HG03469 (cell line): ENCODE measurements at regions not wholly inside any gene's neighbourhood (a gene's known extent, or its start where the extent isn't known, plus 50 kb on each side); places are given as distances from the start of the nearest gene placed in this dataset.
"Not testable (repeated sequence)": the region's sequence is repeated elsewhere in the genome, so short reads cannot be mapped to it uniquely, and the experiment has no call there.

Source experiments
- ATAC-seq: cut with Tn5 transposase; IDR thresholded peaks from one replicate; pipeline ENCODE4 v1.9.1; 2021; ENCODE audit warnings: mild to moderate bottlenecking, moderate library complexity, moderate number of reproducible peaks; ENCODE audit not compliant: unreplicated experiment

DNA sequence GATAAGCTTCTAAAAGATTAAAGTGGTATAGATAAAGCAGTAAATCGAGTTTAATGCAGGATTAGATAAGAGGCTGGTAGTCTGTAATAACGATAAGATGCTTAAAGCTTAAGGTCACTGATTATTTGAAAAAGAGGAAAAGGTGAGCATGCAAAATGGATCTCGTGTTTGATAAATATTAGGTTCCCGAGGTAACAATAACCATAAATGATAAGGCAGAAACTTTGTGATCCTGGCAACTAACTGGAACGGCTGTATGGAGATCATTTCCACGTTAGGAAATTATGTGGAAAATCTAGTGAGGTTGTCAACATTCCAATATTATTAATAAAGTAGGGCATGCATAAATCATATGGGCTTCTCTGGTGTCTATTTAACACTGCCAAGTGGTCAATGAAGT, 255.5 kb downstream of the EFCAB11 start:
- no peak for ATAC-seq

- ATAC-seq = no peak
Measured at GRCh38 chr14:89697281-89698060, 257.1 kb downstream of the EFCAB11 start.

- no peak for ATAC-seq
Measured at GRCh38 chr14:89695846-89696245, 258.7 kb downstream of the EFCAB11 start.

- no peak for ATAC-seq
Measured at GRCh38 chr14:89690139-89690538, 264.4 kb downstream of the EFCAB11 start.

- not testable (repeated sequence) for ATAC-seq
Measured at GRCh38 chr14:89689711-89690110, 264.8 kb downstream of the EFCAB11 start.

- ATAC-seq = no peak
Measured at GRCh38 chr14:89688507-89689211, 265.9 kb downstream of the EFCAB11 start.

- not testable (repeated sequence) for ATAC-seq
Measured at GRCh38 chr14:89687129-89687528, 267.4 kb downstream of the EFCAB11 start.

GRCh38 chr14:89684139-89684538, 267.1 kb upstream of the FOXN3 start:
- no peak for ATAC-seq

DNA sequence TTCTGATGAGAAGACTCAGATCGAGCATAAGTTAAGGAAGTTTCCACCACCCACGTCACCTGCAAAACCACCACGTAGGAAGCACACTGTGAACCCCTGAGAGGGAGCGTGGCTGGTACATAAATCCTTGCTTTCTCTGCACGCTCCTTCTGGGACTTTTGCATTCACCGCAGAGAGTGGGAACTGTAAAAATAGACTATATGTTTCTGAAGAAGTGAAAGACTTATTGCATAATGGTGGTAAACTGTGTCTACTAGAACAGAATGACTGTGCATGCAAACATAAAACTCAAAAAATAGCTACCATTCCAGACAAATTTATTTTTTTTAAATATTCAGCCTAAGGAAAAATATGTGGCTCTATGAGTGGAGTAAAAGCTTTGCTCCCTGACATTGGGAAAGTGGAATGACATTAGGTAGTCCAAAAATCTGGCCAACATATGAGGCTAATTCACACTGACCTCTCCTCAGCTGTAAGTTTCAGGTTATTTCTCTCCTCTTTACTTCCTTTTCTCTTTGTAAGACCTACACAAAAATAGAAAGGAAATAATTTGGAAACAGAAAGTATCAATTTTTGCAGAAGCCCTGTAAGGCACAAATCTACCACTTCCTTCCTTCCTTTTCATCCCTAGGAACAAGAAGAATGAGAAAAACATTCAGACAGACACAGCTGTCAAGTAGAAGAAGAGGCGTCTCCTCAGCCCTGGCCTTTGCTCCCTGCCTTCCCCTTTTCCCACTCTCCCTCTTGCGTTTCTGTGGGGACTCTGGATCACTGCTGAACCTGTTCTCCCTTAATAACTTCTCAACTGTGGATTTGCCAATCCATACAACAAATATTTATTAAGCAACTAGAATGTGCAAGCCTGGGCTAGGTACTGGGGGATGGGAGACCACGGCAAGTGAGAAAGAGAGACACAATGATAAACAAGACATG, 264.3 kb upstream of the FOXN3 start:
- ATAC-seq = peak; percentile 62

GRCh38 chr14:89680156-89680555, 263.1 kb upstream of the FOXN3 start:
- ATAC-seq = no peak

- no peak for ATAC-seq
Measured at GRCh38 chr14:89678768-89679167, 261.7 kb upstream of the FOXN3 start.

GRCh38 chr14:89675590-89675989, 258.6 kb upstream of the FOXN3 start:
- ATAC-seq = no peak

DNA sequence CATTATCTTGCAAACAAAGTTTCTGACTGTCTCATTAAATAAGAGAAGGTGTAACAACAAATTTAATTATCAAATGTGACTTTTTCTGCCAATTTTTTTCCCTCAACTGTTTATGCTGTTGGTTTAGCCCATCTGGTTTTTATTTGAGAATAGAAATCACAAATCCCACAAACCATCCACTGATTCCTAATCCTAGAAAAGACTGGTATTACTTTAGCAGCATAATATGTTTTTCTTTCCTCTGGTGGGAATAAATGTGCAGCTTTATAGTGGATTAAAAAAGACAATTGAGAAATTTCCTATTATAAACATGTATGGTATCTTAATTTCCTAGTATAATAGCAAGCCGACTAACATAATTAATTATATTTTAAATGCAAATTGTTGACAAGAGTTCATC, 257.9 kb upstream of the FOXN3 start:
- no peak for ATAC-seq

DNA sequence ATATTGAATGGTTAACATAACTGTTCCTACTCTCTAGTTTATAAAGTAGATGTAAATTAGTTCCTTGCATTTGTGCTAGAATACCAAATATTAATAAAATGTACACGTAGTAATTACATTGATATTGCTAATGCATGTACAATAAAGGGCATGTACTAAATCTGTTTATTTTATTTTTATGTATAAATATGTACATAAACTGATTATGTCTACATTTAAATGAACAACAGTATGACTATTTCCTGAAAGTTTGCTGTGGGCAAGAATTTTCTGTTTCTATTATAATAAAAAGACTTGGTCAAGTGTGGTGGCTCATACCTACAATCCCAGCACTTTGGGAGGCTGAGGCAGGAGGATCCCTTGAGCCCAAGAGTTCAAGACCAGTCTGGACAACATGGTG, 257.2 kb upstream of the FOXN3 start:
- ATAC-seq = no peak

- no peak for ATAC-seq
Measured at GRCh38 chr14:89673512-89674225, 256.6 kb upstream of the FOXN3 start.

GRCh38 chr14:89672636-89673511, 255.8 kb upstream of the FOXN3 start:
- ATAC-seq = no peak

- no peak for ATAC-seq
Measured at GRCh38 chr14:89669193-89669592, 252.2 kb upstream of the FOXN3 start.

DNA sequence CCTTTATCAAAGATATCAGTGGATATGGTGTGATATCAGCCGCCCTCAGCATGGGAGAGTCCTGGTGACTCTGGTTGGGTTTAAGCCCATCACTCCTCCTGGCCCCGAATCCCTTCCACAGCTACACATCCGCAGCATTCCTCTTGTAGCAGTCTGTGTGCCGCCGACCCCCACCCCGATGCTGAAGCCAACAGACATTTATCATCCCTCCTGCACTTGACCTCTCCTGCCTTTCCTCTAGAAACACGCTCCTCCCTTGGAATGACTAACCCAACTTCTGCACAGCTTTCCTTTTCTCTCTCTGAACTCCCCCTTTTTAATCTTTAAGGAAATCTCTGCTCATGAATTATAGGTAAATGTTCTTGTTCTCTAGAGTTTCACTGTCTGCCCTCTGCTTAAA, 250.9 kb upstream of the FOXN3 start:
- no peak for ATAC-seq

DNA sequence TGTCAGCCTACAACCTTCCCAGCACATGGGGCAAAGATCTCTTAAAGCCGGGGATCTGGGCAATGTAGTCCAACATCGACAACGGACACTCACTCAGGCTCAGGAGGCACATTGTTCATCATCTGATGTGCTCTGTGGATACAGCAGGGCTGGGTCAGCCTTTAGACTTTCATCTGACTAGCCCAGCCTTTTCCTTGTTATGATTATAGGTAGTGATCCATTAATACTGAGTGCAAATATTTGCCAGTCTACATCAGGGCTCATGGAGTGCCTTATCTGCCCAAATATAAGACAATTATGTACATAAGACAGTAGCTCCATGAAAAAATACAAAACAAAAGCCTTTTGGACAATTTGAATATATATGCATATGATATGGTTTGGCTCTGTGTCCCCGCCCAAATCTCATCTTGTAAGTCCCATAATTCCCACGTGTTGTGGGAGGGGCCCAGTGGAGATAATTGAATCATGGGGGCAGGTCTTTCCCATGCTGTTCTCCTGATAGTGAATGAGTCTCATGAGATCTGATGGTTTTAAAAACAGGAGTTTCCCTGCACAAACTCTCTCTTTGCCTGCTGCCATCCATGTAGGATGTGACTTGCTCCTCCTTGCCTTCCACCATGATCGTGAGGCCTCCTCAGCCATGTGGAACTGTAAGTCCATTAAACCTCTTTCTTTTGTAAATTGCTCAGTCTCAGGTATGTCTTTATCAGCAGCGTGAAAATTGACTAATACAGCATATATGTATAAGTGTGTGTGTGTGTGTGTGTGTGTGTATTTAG, 248.5 kb upstream of the FOXN3 start:
- ATAC-seq = not testable (repeated sequence)
